Ishikawa (cell line): ENCODE measurements at regions not wholly inside any gene's neighbourhood (a gene's known extent, or its start where the extent isn't known, plus 50 kb on each side); places are given as distances from the start of the nearest gene placed in this dataset.
A peak's percentile ranks its signal among the peaks of the same experiment; 100 is the strongest.

ENCODE experiments used
- CEBPB ChIP-seq: IDR thresholded peaks from 2 replicates; pipeline ENCODE4 v1.6.1; 2012
- CREB1 ChIP-seq: IDR thresholded peaks from 2 replicates; pipeline ENCODE4 v1.6.1; 2012; ENCODE audit warnings: low read depth
- EGR1 ChIP-seq: IDR thresholded peaks from 2 replicates; pipeline ENCODE4 v1.6.1; 2012
- EP300 ChIP-seq: IDR thresholded peaks from 2 replicates; pipeline ENCODE4 v1.6.1; 2012; ENCODE audit warnings: borderline replicate concordance
- FOXM1 ChIP-seq: IDR thresholded peaks from 2 replicates; pipeline ENCODE4 v1.6.1; 2012; ENCODE audit warnings: low read depth, borderline replicate concordance
- NFIC ChIP-seq: IDR thresholded peaks from 2 replicates; pipeline ENCODE4 v1.6.1; 2012
- RAD21 ChIP-seq: IDR thresholded peaks from 2 replicates; pipeline ENCODE4 v1.6.1; 2012; ENCODE audit warnings: low read depth
- TAF1 ChIP-seq: IDR thresholded peaks from 2 replicates; pipeline ENCODE4 v1.6.1; 2012; ENCODE audit warnings: low read depth, mild to moderate bottlenecking
- TCF12 ChIP-seq: IDR thresholded peaks from 2 replicates; pipeline ENCODE4 v1.6.1; 2012; ENCODE audit warnings: low read depth
- TEAD4 ChIP-seq: IDR thresholded peaks from 2 replicates; pipeline ENCODE4 v1.6.1; 2012
- USF1 ChIP-seq: IDR thresholded peaks from 2 replicates; pipeline ENCODE4 v1.6.1; 2012
- YY1 ChIP-seq: IDR thresholded peaks from 2 replicates; pipeline ENCODE4 v1.6.1; 2012; ENCODE audit warnings: low read depth
- ZBTB7A ChIP-seq: IDR thresholded peaks from 2 replicates; pipeline ENCODE4 v1.6.1; 2012; ENCODE audit warnings: low read depth
- TF ChIP-seq, protein P1 (sequence below): IDR thresholded peaks from 2 replicates; pipeline ENCODE4 v1.6.1; 2012
- TF ChIP-seq, protein P2 (sequence below): IDR thresholded peaks from 2 replicates; pipeline ENCODE4 v1.6.1; 2012; ENCODE audit warnings: low read depth, mild to moderate bottlenecking

DNA sequence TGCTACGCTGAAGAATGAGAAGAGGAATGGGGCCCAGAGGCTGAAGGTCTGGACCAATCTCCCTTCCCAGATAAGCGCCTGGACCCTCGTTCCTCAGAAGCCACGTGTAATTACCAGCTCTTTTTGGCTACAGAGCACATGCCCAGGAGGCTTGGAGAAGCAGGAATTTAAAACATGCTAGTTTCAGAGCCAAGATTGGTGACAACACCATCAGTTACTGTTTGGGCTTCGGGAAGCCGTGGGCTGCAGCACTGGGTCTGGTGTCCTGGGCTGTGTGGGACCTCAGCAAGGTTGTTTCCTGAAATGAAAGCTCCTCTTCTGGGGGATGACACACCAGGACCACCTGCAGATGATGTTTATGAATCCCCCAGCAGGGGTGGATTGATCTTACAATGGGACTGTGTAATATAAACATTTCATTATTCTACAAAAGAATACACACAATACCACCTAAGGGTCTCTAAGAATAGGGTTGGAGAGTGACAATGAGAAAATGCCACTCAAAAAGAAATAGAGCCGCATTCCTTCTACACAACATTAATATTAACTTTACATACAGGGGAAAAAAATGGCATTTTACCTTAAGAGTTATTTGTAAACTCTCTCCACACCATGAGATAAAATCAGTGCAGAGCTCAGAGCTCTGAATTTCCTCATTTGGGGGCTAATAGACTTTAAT lies 207.8 kb upstream of the FOXQ1 start:
- no peak for TF ChIP-seq CREB1
- TF ChIP-seq, protein P1, sequence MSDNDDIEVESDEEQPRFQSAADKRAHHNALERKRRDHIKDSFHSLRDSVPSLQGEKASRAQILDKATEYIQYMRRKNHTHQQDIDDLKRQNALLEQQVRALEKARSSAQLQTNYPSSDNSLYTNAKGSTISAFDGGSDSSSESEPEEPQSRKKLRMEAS: peak; percentile 63; the same call in 1 of the 2 replicates

DNA sequence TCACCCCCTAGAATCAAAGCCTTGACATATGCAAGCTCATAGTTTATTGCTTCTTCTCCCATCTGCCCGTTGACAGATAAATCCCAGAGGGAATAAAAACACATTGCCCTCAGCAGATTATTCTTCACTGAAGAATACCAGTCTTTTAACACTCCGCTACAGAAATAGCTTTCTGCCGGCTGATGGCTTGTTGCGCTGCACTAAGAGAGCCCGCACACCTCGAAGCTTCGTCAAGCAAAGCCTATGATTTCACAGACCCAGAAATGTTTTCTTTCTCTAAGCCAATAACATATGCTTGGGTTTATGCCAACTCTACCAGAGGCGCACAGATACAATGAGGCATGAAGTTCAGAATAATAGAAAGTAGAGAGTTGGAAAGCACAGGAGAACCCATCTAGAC lies 208.9 kb upstream of the FOXQ1 start:
- TF ChIP-seq YY1 (no peak), NFIC (peak; percentile 30; the same call in 1 of the 2 replicates), EP300 (no peak), USF1 (no peak)

- TF ChIP-seq CREB1: no peak
- no peak for TF ChIP-seq RAD21
- TF ChIP-seq TCF12: no peak
- no peak for TF ChIP-seq EP300
- no peak for TF ChIP-seq TEAD4
- TF ChIP-seq USF1: no peak
Observed at GRCh38 chr6:1100269-1100668, 211.6 kb upstream of the FOXQ1 start.

DNA sequence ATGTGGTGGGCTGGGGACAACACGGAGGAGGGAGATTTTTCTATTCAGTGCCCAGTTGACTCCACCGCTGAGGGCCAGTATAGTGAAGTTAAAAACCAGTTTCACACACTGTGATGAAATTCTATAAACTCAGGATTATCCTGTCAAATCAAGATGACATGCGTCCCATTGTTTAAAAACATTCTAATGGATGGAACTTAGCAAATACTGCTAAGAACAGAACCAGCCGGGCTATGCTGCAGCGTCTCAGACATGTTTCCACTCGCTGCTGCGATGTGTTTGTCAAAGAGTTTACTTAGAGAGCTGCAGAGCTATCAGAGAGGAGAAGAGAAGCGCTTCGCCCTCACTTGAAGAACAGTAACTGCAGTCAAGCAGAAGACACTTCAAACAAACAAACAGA lies 212.6 kb upstream of the FOXQ1 start:
- no peak for TF ChIP-seq CREB1
- TF ChIP-seq NFIC: no peak
- TF ChIP-seq ZBTB7A: no peak
- TF ChIP-seq, protein P2, sequence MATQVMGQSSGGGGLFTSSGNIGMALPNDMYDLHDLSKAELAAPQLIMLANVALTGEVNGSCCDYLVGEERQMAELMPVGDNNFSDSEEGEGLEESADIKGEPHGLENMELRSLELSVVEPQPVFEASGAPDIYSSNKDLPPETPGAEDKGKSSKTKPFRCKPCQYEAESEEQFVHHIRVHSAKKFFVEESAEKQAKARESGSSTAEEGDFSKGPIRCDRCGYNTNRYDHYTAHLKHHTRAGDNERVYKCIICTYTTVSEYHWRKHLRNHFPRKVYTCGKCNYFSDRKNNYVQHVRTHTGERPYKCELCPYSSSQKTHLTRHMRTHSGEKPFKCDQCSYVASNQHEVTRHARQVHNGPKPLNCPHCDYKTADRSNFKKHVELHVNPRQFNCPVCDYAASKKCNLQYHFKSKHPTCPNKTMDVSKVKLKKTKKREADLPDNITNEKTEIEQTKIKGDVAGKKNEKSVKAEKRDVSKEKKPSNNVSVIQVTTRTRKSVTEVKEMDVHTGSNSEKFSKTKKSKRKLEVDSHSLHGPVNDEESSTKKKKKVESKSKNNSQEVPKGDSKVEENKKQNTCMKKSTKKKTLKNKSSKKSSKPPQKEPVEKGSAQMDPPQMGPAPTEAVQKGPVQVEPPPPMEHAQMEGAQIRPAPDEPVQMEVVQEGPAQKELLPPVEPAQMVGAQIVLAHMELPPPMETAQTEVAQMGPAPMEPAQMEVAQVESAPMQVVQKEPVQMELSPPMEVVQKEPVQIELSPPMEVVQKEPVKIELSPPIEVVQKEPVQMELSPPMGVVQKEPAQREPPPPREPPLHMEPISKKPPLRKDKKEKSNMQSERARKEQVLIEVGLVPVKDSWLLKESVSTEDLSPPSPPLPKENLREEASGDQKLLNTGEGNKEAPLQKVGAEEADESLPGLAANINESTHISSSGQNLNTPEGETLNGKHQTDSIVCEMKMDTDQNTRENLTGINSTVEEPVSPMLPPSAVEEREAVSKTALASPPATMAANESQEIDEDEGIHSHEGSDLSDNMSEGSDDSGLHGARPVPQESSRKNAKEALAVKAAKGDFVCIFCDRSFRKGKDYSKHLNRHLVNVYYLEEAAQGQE: no peak
- TF ChIP-seq TCF12: no peak
- no peak for TF ChIP-seq YY1
- no peak for TF ChIP-seq EP300
- TF ChIP-seq FOXM1: no peak

GRCh38 chr6:1096967-1097765 lies 214.7 kb upstream of the FOXQ1 start:
- no peak for TF ChIP-seq USF1
- no peak for TF ChIP-seq ZBTB7A
- no peak for TF ChIP-seq RAD21
- TF ChIP-seq, protein P2: no peak
- no peak for TF ChIP-seq CREB1
- TF ChIP-seq FOXM1: no peak
- no peak for TF ChIP-seq YY1

DNA sequence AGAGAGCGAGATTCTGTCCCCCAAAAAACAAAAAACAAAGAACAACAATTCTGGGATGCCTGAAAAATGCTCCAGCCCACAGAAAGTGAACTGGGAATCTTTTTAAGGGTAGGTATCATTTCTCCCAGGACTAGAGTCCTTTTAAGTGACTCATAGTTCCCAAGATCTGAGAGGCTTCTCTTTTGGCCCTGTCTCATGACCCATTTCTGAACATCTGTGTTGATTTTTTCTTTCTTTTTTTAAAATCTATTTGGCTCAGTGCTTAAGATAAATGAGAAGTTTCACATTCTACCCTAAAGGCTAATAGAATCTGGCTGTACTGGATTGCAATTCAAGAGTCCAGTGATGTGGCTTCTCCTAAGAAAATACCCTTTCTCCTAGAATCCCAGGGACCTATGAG lies 217.6 kb upstream of the FOXQ1 start:
- TF ChIP-seq CREB1 (no peak), TCF12 (no peak), TAF1 (no peak), RAD21 (no peak), EP300 (no peak), ZBTB7A (no peak), EGR1 (no peak), YY1 (no peak), FOXM1 (no peak), CEBPB (no peak), NFIC (no peak), USF1 (no peak), TEAD4 (no peak)
- TF ChIP-seq, protein P2: no peak
- TF ChIP-seq, protein P1: no peak
